Fibroblast of gingiva (primary cell): ENCODE measurements at regions not wholly inside any gene's neighbourhood (a gene's known extent, or its start where the extent isn't known, plus 50 kb on each side); places are given as distances from the start of the nearest gene placed in this dataset.

Source experiments
- DNase-seq: peaks from one replicate; pipeline ENCODE4 v3.0.0-alpha.2; 2011; ENCODE audit warnings: low read depth

DNA sequence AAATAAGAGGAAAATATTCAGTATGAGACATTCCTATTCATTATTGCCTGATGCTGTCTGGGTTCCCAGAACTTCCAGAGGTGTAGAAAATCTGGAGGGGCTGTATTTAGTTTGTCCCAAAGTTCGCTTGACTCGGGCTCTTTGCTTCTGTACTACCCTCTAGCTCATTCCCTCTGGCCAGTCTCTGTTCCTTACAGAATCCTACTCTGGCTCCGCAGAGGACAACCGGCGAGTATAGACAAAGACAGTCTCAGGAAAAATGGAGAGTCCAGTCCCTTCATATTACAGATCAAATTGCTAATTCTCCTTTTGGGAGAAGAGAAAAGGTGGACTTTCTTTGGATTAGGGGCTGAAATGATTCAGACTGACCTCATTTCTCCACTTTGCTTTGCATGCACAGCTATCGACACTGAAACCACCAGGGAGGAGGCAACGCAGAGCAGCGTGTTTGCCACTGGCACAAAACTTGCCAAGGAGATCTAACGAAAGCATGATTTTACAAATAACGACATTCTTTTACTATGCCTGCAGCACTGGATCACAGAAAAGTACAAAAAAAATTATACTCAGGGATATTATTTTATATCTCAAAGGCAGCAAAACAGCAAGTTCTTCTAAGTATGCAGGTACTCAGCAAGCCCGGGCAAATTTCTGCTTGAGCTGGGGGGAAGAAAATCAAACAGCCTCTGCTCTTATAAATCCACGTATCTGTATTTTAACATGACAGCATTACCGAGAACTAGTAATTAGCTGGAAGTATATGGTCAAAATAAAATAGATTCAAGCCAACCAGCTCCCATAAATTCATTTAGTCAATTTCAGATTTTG lies 279.7 kb downstream of the NPR3 start:
- DNase-seq: no peak

DNA sequence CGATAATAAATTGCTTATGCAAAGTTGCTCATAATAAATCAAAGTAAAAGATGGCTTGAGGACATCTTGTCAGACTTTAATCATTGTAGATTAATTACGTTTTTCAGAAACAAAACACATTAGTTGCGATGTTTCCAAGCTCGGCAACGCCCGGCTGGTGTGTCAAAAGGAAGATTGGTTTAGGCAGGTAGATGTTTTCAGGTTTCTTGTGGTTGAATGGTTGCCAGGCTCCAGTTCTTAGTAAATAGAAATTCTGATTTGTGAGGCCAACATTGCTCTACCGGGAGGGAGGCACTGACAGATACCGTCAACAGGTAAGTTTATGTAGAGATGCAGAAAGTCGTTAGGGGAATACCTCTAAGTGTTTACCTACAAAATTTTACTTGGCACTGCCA lies 280.3 kb downstream of the NPR3 start:
- no peak for DNase-seq

GRCh38 chr5:32996336-32996735 lies 285.2 kb downstream of the NPR3 start:
- DNase-seq: no peak

GRCh38 chr5:33008751-33009418 lies 297.8 kb downstream of the NPR3 start:
- no peak for DNase-seq

DNA sequence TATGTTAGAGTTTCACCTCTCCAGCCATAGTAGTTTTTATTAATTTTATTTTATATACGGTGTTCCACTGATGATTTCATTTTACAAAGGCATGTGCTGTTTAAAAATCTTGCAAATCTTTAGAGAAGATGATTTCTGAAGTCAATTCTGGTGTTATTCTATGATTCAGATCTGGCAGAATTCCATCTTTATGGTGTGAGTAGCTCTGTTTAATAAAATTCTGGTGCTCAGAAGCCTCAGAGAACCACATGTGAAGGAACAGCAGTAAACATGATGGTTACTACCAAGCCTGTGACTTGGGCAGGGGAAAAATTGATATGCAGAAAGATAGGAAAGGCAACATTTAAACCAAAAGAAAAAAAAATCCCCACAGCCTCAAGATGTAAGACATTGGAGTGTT lies 299.7 kb downstream of the NPR3 start:
- peak; percentile 6 for DNase-seq

GRCh38 chr5:33011801-33012200 lies 300.7 kb downstream of the NPR3 start:
- no peak for DNase-seq

- DNase-seq: peak; percentile 41
Measured at GRCh38 chr5:33023649-33024048, 312.5 kb downstream of the NPR3 start.

DNA sequence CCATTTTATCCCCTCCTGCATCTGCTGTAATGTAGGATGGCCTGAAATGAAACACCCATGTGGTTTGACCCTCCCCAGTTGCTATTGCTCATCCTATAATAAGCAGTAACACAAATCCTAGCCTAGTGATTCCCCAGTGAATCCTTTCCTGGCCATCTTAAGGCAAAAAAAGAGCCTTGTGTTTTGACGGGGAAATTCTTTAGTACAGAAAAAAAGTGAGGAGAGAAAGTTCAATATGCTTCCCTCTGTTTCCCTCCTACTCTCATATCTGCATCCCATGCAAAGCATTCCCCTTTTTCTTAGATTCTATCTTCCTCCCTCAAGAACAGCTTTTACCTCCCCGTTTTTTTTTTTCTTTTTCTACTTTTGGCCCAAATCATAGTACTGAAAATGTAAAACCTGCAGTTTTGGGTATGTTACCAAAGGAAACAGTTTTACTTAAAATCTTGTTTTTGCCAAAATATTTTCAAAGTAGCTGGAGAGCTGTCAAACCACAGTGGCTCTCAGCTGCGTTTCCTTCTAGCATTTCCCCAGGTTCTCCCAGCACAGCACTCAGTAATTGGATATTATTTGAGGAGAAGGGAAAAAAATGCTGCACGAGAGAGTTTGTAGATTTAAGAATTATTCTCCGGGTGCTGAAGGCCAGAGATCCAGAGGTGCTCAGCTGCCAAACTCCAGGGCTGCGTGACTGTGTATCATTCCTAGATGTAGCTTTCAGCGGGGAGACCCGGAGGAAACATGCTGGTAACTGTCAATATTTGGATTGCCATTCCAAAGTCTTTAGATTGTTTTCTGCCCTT lies 321.4 kb downstream of the NPR3 start:
- peak; percentile 61 for DNase-seq

DNA sequence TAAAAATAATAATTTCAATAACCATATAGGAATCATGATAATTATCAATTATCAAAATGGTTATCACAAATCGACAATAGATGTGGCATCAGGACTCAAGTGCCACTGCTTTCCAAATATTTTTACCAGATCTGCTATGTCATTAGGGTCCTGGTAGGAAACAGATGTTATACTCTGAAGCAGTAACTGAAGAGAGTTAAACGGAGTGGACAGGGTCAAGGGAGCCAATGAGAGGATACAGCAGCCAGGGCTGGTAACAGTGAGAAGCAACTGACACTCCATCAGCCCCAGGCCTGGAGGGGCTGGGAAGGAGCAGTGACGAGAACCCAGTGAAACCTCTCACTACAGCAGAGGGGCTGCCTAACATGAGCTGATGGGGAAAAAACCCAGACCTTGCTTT lies 322.4 kb downstream of the NPR3 start:
- no peak for DNase-seq

DNA sequence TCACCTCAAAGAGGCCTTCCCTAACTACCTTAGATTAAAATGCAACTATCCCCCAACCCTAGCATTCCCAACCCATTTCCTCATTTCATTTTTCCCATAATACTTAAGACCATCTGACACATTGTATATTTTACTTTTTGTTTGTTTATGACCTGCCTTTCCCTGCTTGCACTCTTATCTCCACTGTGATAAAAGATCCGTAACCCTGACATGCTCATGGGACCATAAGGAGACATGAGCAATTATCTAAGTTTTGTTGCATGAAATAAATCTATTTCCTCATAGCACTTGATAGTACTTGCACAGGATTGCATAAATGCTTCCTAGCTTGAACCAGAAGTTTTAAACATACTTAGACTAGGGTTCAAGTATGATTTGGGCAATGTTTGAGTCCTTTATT lies 323.7 kb downstream of the NPR3 start:
- DNase-seq: no peak

DNA sequence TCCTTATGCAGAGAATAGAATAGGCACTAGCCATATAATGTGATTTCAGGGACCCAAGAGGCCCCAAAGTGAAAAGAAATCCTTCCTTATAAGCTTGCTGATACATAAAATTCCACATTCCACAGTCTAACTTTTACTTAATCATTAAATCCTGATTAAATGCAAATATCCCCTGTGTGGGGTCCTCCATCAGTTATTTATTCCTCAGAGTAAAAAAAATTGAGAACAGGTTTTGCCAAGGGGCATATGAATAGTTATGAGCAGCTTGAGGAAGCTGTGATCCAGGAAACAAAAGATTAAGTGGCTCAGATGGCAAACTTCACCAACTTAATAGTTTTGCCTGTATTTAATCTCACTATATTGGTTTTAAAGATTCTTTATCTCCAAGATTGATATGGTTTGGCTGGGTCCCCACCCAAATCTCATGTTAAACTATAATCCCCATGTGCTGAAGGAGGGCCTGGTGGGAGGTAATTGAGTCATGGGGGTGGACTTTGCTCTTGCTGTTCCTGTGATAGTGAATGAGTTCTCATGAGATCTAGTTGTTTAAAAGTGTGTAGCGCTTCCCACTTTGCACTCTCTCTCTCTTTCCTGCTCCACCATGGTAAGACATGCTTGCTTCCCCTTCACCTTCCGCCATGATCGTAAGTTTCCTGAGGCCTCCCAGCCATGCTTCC lies 324.9 kb downstream of the NPR3 start:
- no peak for DNase-seq

- no peak for DNase-seq
Measured at GRCh38 chr5:33037076-33037475, 326.0 kb downstream of the NPR3 start.

- no peak for DNase-seq
Measured at GRCh38 chr5:33041586-33041985, 330.5 kb downstream of the NPR3 start.

GRCh38 chr5:33043343-33043997 lies 332.3 kb downstream of the NPR3 start:
- DNase-seq: no peak

GRCh38 chr5:33046091-33046490 lies 335.0 kb downstream of the NPR3 start:
- no peak for DNase-seq

GRCh38 chr5:33048315-33048714 lies 337.2 kb downstream of the NPR3 start:
- no peak for DNase-seq

GRCh38 chr5:33049298-33049697 lies 338.2 kb downstream of the NPR3 start:
- DNase-seq: no peak

- peak; percentile 72 for DNase-seq
Measured at GRCh38 chr5:33049842-33050241, 338.7 kb downstream of the NPR3 start.

GRCh38 chr5:33059081-33059480 lies 348.0 kb downstream of the NPR3 start:
- no peak for DNase-seq

DNA sequence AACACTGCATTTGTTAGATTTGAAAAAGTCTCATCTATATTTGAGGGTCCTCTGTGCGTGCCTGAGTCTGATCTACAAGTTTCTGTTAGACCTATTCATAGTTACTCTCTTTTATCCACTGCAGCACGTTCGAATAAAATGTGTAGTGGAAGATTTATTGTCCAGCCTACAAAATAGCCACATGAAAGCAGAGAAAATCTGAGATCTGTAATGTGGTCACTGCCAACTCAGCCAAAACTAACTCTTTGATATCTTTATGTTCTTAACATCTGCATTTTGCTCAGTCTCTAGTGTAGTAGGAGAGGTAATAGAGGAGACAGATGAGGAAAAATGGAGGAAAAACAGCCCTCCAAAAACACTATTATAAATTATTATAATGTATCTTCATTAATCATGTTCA lies 354.0 kb downstream of the NPR3 start:
- no peak for DNase-seq

DNA sequence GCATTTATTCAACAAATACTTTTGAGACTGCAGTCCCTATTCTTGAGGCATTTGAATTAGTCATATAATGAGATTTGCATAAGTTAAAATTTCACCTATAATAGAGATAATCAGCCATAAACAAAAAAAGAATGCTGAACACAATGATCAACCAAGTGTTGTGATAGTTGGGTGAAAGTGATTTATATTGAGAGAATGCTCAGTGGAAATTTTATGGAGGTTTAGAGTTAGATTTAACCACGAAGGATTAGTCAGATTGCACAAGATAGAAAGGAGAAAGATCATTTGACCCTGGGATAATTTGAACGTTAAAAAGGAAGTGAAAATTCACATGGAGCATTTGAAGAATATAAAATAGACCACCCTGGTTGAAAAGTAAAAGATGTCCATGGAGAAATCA lies 356.2 kb downstream of the NPR3 start:
- no peak for DNase-seq

- DNase-seq: no peak
Measured at GRCh38 chr5:33068786-33069185, 357.7 kb downstream of the NPR3 start.
